ENCODE measurements at regions not wholly inside any gene's neighbourhood (a gene's known extent, or its start where the extent isn't known, plus 50 kb on each side); places are given as distances from the start of the nearest gene placed in this dataset.

DNA sequence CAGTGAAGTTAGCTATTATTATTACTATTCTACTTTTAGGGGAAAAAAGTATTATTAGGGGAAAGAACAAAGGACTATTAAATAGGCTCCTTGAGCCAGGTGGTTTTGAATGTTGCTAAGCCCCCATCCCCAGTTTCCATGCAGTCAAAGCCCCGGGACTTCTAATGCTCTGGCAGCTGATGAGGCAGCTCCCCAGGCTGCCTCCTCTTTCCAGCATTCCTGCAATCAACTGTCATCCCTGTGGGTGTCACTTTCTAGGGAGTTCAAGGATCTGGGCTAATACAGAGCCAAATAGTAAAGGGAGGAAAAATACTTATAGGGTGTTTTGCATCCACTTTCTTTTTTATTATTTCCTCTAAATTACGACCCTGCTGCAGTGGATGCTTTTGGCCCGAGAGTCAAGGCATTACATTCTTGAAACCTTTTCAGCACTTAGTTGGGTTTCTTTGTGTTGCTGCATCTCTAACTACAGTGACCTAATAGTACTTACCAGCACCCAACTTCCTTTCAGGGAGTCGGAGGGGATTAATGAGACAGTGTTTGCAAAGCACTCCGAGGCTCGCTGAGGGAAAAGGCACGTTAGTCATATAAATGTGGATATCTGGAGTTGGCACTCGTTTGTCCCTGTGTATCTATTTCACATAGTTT lies 303.9 kb upstream of the MAP3K7 start:
- Histone ChIP-seq H3K4me2 (ENCODE audit: low read length) (peak overlapping the region; percentile 58), H3K9me2 (ENCODE audit: insufficient read depth, low read length) (no peaks in the 10 kb centered on the region), H2AFZ (ENCODE audit: low read depth, low read length) (no peak overlapping the region), H3K9me3 (ENCODE audit: low read length) (no peaks in the 10 kb centered on the region), H3K4me3 (ENCODE audit: low read length) (peak overlapping the region; percentile 51), H3K27me3 (ENCODE audit: insufficient read depth, low read depth, low read length) (no peaks in the 10 kb centered on the region), H3K9ac (ENCODE audit: low read length) (peak overlapping the region; percentile 59), H3K79me2 (replicated peaks; ENCODE audit: insufficient read depth, low read length) (no peaks in the 10 kb centered on the region), H3K36me3 (ENCODE audit: insufficient read depth, low read length) (no peaks in the 10 kb centered on the region), H3K27ac (ENCODE audit: low read length) (peak overlapping the region; percentile 84), H3F3A (ENCODE audit: insufficient read depth, low read length, poor library complexity, severe bottlenecking) (no peaks in the 10 kb centered on the region), H4K20me1 (ENCODE audit: insufficient read depth) (no peaks in the 10 kb centered on the region)
- TF ChIP-seq SMC3 (conservative IDR thresholded peaks at IDR 0.05; ENCODE audit: poor library complexity) (no peak), MXI1 (conservative IDR thresholded peaks at IDR 0.05; ENCODE audit: poor library complexity, severe bottlenecking) (no peak), EP300 (conservative IDR thresholded peaks at IDR 0.05; ENCODE audit: poor library complexity, severe bottlenecking) (no peak), EZH2 (IDR thresholded peaks at IDR 0.05; ENCODE audit: borderline replicate concordance, insufficient read depth, low read length, poor library complexity, severe bottlenecking) (no peak), POLR2AphosphoS5 (IDR thresholded peaks at IDR 0.05) (no peak), TAF1 (IDR thresholded peaks at IDR 0.05; ENCODE audit: low read depth) (no peak), REST (IDR thresholded peaks at IDR 0.05; ENCODE audit: borderline replicate concordance) (no peak), RAD21 (conservative IDR thresholded peaks at IDR 0.05) (no peak)
- TF ChIP-seq, protein P1, sequence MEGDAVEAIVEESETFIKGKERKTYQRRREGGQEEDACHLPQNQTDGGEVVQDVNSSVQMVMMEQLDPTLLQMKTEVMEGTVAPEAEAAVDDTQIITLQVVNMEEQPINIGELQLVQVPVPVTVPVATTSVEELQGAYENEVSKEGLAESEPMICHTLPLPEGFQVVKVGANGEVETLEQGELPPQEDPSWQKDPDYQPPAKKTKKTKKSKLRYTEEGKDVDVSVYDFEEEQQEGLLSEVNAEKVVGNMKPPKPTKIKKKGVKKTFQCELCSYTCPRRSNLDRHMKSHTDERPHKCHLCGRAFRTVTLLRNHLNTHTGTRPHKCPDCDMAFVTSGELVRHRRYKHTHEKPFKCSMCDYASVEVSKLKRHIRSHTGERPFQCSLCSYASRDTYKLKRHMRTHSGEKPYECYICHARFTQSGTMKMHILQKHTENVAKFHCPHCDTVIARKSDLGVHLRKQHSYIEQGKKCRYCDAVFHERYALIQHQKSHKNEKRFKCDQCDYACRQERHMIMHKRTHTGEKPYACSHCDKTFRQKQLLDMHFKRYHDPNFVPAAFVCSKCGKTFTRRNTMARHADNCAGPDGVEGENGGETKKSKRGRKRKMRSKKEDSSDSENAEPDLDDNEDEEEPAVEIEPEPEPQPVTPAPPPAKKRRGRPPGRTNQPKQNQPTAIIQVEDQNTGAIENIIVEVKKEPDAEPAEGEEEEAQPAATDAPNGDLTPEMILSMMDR (IDR thresholded peaks at IDR 0.05; ENCODE audit: poor library complexity, severe bottlenecking): no peak

GRCh38 chr6:90887764-90888163 lies 300.9 kb upstream of the MAP3K7 start:
- H3K4me3 ChIP-seq (ENCODE audit: low read length): no peak overlapping the region
- no peaks in the 10 kb centered on the region for H3K9me3 ChIP-seq (ENCODE audit: low read length)
- TF ChIP-seq EZH2 (IDR thresholded peaks at IDR 0.05; ENCODE audit: borderline replicate concordance, insufficient read depth, low read length, poor library complexity, severe bottlenecking) (no peak), SMC3 (conservative IDR thresholded peaks at IDR 0.05; ENCODE audit: poor library complexity) (no peak), POLR2AphosphoS5 (IDR thresholded peaks at IDR 0.05) (no peak), EP300 (conservative IDR thresholded peaks at IDR 0.05; ENCODE audit: poor library complexity, severe bottlenecking) (no peak), TAF1 (IDR thresholded peaks at IDR 0.05; ENCODE audit: low read depth) (no peak), MXI1 (conservative IDR thresholded peaks at IDR 0.05; ENCODE audit: poor library complexity, severe bottlenecking) (no peak), REST (IDR thresholded peaks at IDR 0.05; ENCODE audit: borderline replicate concordance) (no peak), RAD21 (conservative IDR thresholded peaks at IDR 0.05) (no peak)
- TF ChIP-seq, protein P1 (IDR thresholded peaks at IDR 0.05; ENCODE audit: poor library complexity, severe bottlenecking): no peak
- H3K27me3 ChIP-seq (ENCODE audit: insufficient read depth, low read depth, low read length): no peaks in the 10 kb centered on the region
- H3K9ac ChIP-seq (ENCODE audit: low read length): no peak overlapping the region
- H3K79me2 ChIP-seq (replicated peaks; ENCODE audit: insufficient read depth, low read length): no peaks in the 10 kb centered on the region
- no peaks in the 10 kb centered on the region for H3K36me3 ChIP-seq (ENCODE audit: insufficient read depth, low read length)
- H2AFZ ChIP-seq (ENCODE audit: low read depth, low read length): no peak overlapping the region
- no peaks in the 10 kb centered on the region for H3K9me2 ChIP-seq (ENCODE audit: insufficient read depth, low read length)
- H3F3A ChIP-seq (ENCODE audit: insufficient read depth, low read length, poor library complexity, severe bottlenecking): no peaks in the 10 kb centered on the region
- H3K27ac ChIP-seq (ENCODE audit: low read length): no peak overlapping the region
- H3K4me2 ChIP-seq (ENCODE audit: low read length): no peak overlapping the region
- H4K20me1 ChIP-seq (ENCODE audit: insufficient read depth): no peaks in the 10 kb centered on the region
